Right lobe of liver (tissue), 6 donors: ENCODE measurements at regions not wholly inside any gene's neighbourhood (a gene's known extent, or its start where the extent isn't known, plus 50 kb on each side); places are given as distances from the start of the nearest gene placed in this dataset.

Experiments used
- ATAC-seq, 4 donors: fragments of 200-7000 bp; cut with Tn5 transposase; one replicate each; pipeline ENCODE4 v1.9.1; 2020; ENCODE audit warnings: mild to moderate bottlenecking in 4 of 4, moderate library complexity in 4 of 4
- DNase-seq, 3 donors: peaks; one replicate each; pipeline ENCODE4 v3.0.0-alpha.2; 2020
- H3K27ac ChIP-seq, 3 donors: fragments of 200-600 bp; one replicate each; pipeline ENCODE4 v1.8.0; 2022
- H3K27me3 ChIP-seq, 2 donors: fragments of 200-600 bp; one replicate each; pipeline ENCODE4 v1.8.0; 2022
- H3K36me3 ChIP-seq, 4 donors: fragments of 200-600 bp; sonication (generic) in 1 of 4; one replicate each; pipeline versions ENCODE4 v1.5.1 to v1.8.0; 2017 to 2022; ENCODE audit warnings: control low read depth in 1 of 4
- H3K4me1 ChIP-seq, 4 donors: fragments of 200-600 bp; sonication (generic) in 1 of 4; one replicate each; pipeline versions ENCODE4 v1.5.1 to v1.8.0; 2017 to 2022; ENCODE audit warnings: control low read depth in 1 of 4
- H3K4me3 ChIP-seq, 3 donors: fragments of 200-600 bp; one replicate each; pipeline ENCODE4 v1.8.0; 2022
- H3K9me3 ChIP-seq, 4 donors: fragments of 200-600 bp; sonication (generic) in 1 of 4; one replicate each; pipeline versions ENCODE4 v1.5.1 to v1.8.0; 2017 to 2022; ENCODE audit warnings: control low read depth in 1 of 4
- CTCF ChIP-seq, 4 donors: fragments of 200-600 bp in 3 of 4; fragments of 450-650 bp in 1 of 4; IDR thresholded peaks; one replicate each; pipeline versions ENCODE4 v1.5.1 to v1.8.0; 2016 to 2022; ENCODE audit warnings: antibody characterized with exemption in 4 of 4, mild to moderate bottlenecking in 2 of 4
- POLR2A ChIP-seq: fragments of 450-650 bp; IDR thresholded peaks from one replicate; pipeline ENCODE4 v1.6.1; 2017; ENCODE audit warnings: antibody characterized with exemption, mild to moderate bottlenecking
- WGBS: methylation state at CpG from one replicate; pipeline ENCODE4 v1.1.6; 2018; ENCODE audit warnings: low coverage, low lambda C conversion rate; ENCODE audit not compliant: insufficient coverage; ENCODE audit errors: missing lambda C conversion rate; 5-methylcytosine and 5-hydroxymethylcytosine counted together
- intact Hi-C, 2 donors: fragments of 100-400 bp; cut with DNase I; formaldehyde crosslinking; loops; one replicate each; pipeline versions ENCODE4 v1.11.2 to v1.14.1; 2022
- donor health status: DM: no; HTN: yes; CAD: no.
- donor health status: DM: no; HTN: no; CAD: no.
- donor health status: DM: no; HTN: no; CAD: no.
- donor health status: DM: no; HTN: yes; CAD: no.
- donor health status: DM: no; HTN: yes; CAD: no.

- 98% methylated on average over 7 of the region's 7 CpGs for WGBS
- DNase-seq (no peak), ATAC-seq (no peak)
- H3K27ac ChIP-seq, result no peak overlapping the region
- H3K36me3 ChIP-seq, result no peaks in the 10 kb centered on the region
- H3K27me3 ChIP-seq, result no peaks in the 10 kb centered on the region
- no peak overlapping the region for H3K4me3 ChIP-seq
- no peaks in the 10 kb centered on the region for H3K9me3 ChIP-seq
- H3K4me1 ChIP-seq, result peaks cover 0 to 31% (median 7%) of the 10 kb centered on the region in 4 donors
- no peak for TF ChIP-seq POLR2A
- no peak for TF ChIP-seq CTCF (IDR thresholded peaks at IDR 0.05)
- intact Hi-C loops, result no loop called here
Observed at GRCh38 chr6:150670311-150670710, 70.6 kb downstream of the PLEKHG1 start.

- no peak overlapping the region for H3K4me3 ChIP-seq
- H3K27ac ChIP-seq, result no peak overlapping the region
- H3K9me3 ChIP-seq, result no peaks in the 10 kb centered on the region
- intact Hi-C loops, result no loop called here
- no peaks in the 10 kb centered on the region for H3K27me3 ChIP-seq
- ATAC-seq (peak in 2 of 4 donors; percentile 10 to 47), DNase-seq (no peak)
- TF ChIP-seq CTCF (IDR thresholded peaks at IDR 0.05), result no peak
- TF ChIP-seq POLR2A, result no peak
- no peaks in the 10 kb centered on the region for H3K36me3 ChIP-seq
- H3K4me1 ChIP-seq, result peaks cover 0 to 29% (median 6%) of the 10 kb centered on the region in 4 donors
- WGBS, result 35% methylated on average over 2 of the region's 2 CpGs
Observed at GRCh38 chr6:150672800-150673199, 73.1 kb downstream of the PLEKHG1 start.

- ATAC-seq (no peak), DNase-seq (no peak)
- TF ChIP-seq POLR2A (no peak), CTCF (IDR thresholded peaks at IDR 0.05) (no peak)
- H3K27me3 ChIP-seq, result no peaks in the 10 kb centered on the region
- H3K27ac ChIP-seq, result no peak overlapping the region
- H3K9me3 ChIP-seq, result no peaks in the 10 kb centered on the region
- intact Hi-C loops, result no loop called here
- no peaks in the 10 kb centered on the region for H3K36me3 ChIP-seq
- no peak overlapping the region for H3K4me3 ChIP-seq
- WGBS, result 81% methylated on average over 4 of the region's 9 CpGs
- peaks cover 0 to 22% (median 2%) of the 10 kb centered on the region in 4 donors for H3K4me1 ChIP-seq
Observed at GRCh38 chr6:150673720-150674346, 74.1 kb downstream of the PLEKHG1 start.

- 57% methylated on average over 4 of the region's 4 CpGs for WGBS
- intact Hi-C loops, result no loop called here
- no peak overlapping the region for H3K4me3 ChIP-seq
- TF ChIP-seq POLR2A (no peak), CTCF (IDR thresholded peaks at IDR 0.05) (no peak)
- no peak overlapping the region for H3K27ac ChIP-seq
- no peaks in the 10 kb centered on the region for H3K9me3 ChIP-seq
- DNase-seq (no peak), ATAC-seq (peak in 2 of 4 donors; percentile 30)
- H3K27me3 ChIP-seq, result no peaks in the 10 kb centered on the region
- no peaks in the 10 kb centered on the region for H3K36me3 ChIP-seq
- peaks cover 0 to 11% (median 0%) of the 10 kb centered on the region in 4 donors for H3K4me1 ChIP-seq
Observed at GRCh38 chr6:150676344-150676743, 76.7 kb downstream of the PLEKHG1 start.
